Heart left ventricle (tissue), 16 donors: ENCODE measurements at regions not wholly inside any gene's neighbourhood (a gene's known extent, or its start where the extent isn't known, plus 50 kb on each side); places are given as distances from the start of the nearest gene placed in this dataset.
"Not testable (repeated sequence)": the region's sequence is repeated elsewhere in the genome, so short reads cannot be mapped to it uniquely, and the experiment has no call there.

Experiments used
- ATAC-seq, 4 donors: fragments of 200-7000 bp; cut with Tn5 transposase; one replicate each; pipeline ENCODE4 v1.9.1; 2020 to 2022; ENCODE audit warnings: moderate library complexity in 4 of 4, mild to moderate bottlenecking in 3 of 4, moderate number of reproducible peaks in 1 of 4
- DNase-seq, 5 donors: peaks; one replicate each; pipeline ENCODE4 v3.0.0-alpha.2; 2020
- H3K27ac ChIP-seq, 12 donors: fragments of 200-600 bp; sonication (generic) in 4 of 12; one replicate each; pipeline versions ENCODE4 v1.5.0 to v1.8.0; 2016 to 2022; ENCODE audit warnings: mild to moderate bottlenecking in 2 of 12
- H3K27me3 ChIP-seq, 9 donors: fragments of 200-600 bp; sonication (generic) in 2 of 9; one replicate each; pipeline versions ENCODE4 v1.5.1 to v1.8.0; 2016 to 2022; ENCODE audit warnings: mild to moderate bottlenecking in 3 of 9
- H3K36me3 ChIP-seq, 9 donors: fragments of 200-600 bp; sonication (generic) in 2 of 9; one replicate each; pipeline versions ENCODE4 v1.5.0 to v1.8.0; 2018 to 2022; ENCODE audit warnings: mild to moderate bottlenecking in 2 of 9
- H3K4me1 ChIP-seq, 12 donors: fragments of 200-600 bp; sonication (generic) in 4 of 12; one replicate each; pipeline versions ENCODE4 v1.5.0 to v1.8.0; 2016 to 2022; ENCODE audit warnings: mild to moderate bottlenecking in 3 of 12
- H3K4me3 ChIP-seq, 12 donors: fragments of 200-600 bp; sonication (generic) in 4 of 12; one replicate each; pipeline versions ENCODE4 v1.5.0 to v1.8.0; 2017 to 2022; ENCODE audit warnings: mild to moderate bottlenecking in 9 of 12, moderate library complexity in 4 of 12
- H3K9me3 ChIP-seq, 12 donors: fragments of 200-600 bp; sonication (generic) in 4 of 12; one replicate each; pipeline versions ENCODE4 v1.5.0 to v1.8.0; 2016 to 2022; ENCODE audit warnings: mild to moderate bottlenecking in 1 of 12
- POLR2A ChIP-seq, 2 donors: fragments of 450-650 bp; IDR thresholded peaks; one replicate each; pipeline ENCODE4 v1.6.1; 2017; ENCODE audit warnings: antibody characterized with exemption in 2 of 2, mild to moderate bottlenecking in 2 of 2, moderate library complexity in 2 of 2
- WGBS, 4 donors: extraction: QIAGEN DNeasy Blood & Tissue Kit in 2 of 4; methylation state at CpG; one replicate each; pipeline versions ENCODE4 v1.1.5 to v1.1.7; 2013 to 2018; 5-methylcytosine and 5-hydroxymethylcytosine counted together
- intact Hi-C, 10 donors: fragments of 100-400 bp; cut with DNase I; formaldehyde crosslinking; loops; one replicate each; pipeline versions ENCODE4 v1.11.1 to v1.14.2; 2022
- TF ChIP-seq, protein P1 (sequence below), 12 donors: fragments of 200-600 bp; sonication (generic) in 4 of 12; IDR thresholded peaks; one replicate each; pipeline versions ENCODE4 v1.5.0 to v1.8.0; 2018 to 2022; ENCODE audit warnings: antibody characterized with exemption in 12 of 12, mild to moderate bottlenecking in 5 of 12
- donor health status: ischemic (EF 13 %, LVEDD 7.1; RV severe dilation, severe dysfunction).
- donor health status: healthy with polysubstance abuse.
- donor health status: DM: no; HTN: yes; CAD: no.
- donor health status: DM: no; HTN: no; CAD: no.
- donor health status: ischemic (EF 25% LVEDD 6.9; RV normal size, moderate dysfunction).
- donor health status: ischemic (EF 25% LVEDD 5.7; RV mildly dilated, moderate dysfunction).
- donor health status: healthy.
- donor health status: DM: yes; HTN: yes; CAD: no.
- donor health status: ischemic (EF 35%, LVEDD 5.7; RV mildly dilated, moderate dysfunction).
- donor health status: nonischemic (EF 11% LVEDD 7.7; RV severe dilation, severe dysfunction).
- donor health status: DM: yes; HTN: yes; CAD: no.
- donor health status: PGD.
- donor health status: ischemic (EF 29% LVEDD 5.4; RV normal size, mild dysfunction).
- donor health status: nonischemic (EF 23%, LVEDD 6.1; RV moderate dilation, normal function).

DNA sequence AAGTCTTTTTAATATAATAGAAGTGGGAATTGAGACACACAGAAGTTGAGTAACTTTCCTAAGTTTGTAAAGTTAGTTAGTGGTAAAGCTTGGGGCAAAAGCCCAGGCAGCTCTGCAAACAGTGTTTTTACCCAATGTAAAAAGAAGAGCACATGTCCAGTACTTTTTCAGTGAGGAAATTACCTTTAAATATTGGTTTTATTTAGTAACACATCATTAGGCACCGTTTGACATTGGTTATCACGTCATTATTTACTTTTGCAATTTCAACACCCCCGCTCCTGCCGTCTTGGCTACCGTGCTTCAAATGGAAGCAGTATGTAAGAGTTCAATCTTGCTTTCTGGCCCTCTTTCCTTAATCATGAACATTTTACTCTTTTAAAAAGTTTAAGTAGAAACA lies 807.9 kb downstream of the EPHA4 start:
- Histone ChIP-seq H3K4me3 (no peak overlapping the region), H3K27me3 (no peaks in the 10 kb centered on the region), H3K27ac (no peak overlapping the region), H3K9me3 (no peaks in the 10 kb centered on the region), H3K4me1 (no peaks in the 10 kb centered on the region), H3K36me3 (no peaks in the 10 kb centered on the region)
- intact Hi-C loops = no loop called here
- no peak for DNase-seq
- no peak for ATAC-seq
- TF ChIP-seq POLR2A (IDR thresholded peaks at IDR 0.05) = no peak
- TF ChIP-seq, protein P1, sequence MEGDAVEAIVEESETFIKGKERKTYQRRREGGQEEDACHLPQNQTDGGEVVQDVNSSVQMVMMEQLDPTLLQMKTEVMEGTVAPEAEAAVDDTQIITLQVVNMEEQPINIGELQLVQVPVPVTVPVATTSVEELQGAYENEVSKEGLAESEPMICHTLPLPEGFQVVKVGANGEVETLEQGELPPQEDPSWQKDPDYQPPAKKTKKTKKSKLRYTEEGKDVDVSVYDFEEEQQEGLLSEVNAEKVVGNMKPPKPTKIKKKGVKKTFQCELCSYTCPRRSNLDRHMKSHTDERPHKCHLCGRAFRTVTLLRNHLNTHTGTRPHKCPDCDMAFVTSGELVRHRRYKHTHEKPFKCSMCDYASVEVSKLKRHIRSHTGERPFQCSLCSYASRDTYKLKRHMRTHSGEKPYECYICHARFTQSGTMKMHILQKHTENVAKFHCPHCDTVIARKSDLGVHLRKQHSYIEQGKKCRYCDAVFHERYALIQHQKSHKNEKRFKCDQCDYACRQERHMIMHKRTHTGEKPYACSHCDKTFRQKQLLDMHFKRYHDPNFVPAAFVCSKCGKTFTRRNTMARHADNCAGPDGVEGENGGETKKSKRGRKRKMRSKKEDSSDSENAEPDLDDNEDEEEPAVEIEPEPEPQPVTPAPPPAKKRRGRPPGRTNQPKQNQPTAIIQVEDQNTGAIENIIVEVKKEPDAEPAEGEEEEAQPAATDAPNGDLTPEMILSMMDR (IDR thresholded peaks at IDR 0.05) = no peak
- 62 to 74% (median 72%) methylated on average over 5 of the region's 5 CpGs for WGBS, 4 donors

DNA sequence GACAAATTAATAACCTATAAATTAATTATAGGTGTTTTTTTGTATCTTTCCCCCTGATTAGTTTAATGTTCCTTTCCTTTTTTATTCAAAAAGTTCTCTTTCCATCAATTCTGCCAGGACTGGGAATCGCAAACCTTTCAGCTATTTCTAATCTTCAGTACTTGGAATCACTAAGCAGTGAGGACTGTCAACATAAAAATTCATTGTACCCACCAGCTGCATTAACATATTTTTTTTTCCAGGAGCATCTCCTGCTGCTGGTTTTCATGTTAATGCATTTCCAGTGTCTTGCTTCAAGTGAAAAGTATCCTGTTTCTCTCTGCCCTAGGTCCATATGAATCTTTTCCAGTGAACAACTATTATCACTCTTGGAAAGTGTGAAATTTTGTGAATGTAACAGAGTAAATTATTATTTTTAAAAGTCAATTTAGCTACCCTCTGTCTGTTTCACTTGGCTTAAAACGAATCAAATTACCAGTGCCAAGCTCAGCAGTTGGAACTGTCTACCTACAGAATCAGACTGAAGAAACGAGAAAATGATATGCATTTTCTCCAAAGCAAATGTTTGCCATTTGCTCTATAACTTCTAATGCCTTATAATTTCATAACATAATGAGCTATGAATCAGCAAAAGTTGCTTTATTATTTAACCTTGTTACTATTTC lies 804.4 kb downstream of the EPHA4 start:
- DNase-seq (no peak), ATAC-seq (no peak)
- intact Hi-C loops = no loop called here
- Histone ChIP-seq H3K9me3 (no peaks in the 10 kb centered on the region), H3K27me3 (no peaks in the 10 kb centered on the region), H3K4me1 (no peaks in the 10 kb centered on the region), H3K36me3 (no peaks in the 10 kb centered on the region), H3K27ac (no peak overlapping the region), H3K4me3 (no peak overlapping the region)
- TF ChIP-seq, protein P1 (IDR thresholded peaks at IDR 0.05) = no peak
- TF ChIP-seq POLR2A (IDR thresholded peaks at IDR 0.05) = no peak
- WGBS, 4 donors = 80 to 84% (median 81%) methylated on average over 3 of the region's 3 CpGs

DNA sequence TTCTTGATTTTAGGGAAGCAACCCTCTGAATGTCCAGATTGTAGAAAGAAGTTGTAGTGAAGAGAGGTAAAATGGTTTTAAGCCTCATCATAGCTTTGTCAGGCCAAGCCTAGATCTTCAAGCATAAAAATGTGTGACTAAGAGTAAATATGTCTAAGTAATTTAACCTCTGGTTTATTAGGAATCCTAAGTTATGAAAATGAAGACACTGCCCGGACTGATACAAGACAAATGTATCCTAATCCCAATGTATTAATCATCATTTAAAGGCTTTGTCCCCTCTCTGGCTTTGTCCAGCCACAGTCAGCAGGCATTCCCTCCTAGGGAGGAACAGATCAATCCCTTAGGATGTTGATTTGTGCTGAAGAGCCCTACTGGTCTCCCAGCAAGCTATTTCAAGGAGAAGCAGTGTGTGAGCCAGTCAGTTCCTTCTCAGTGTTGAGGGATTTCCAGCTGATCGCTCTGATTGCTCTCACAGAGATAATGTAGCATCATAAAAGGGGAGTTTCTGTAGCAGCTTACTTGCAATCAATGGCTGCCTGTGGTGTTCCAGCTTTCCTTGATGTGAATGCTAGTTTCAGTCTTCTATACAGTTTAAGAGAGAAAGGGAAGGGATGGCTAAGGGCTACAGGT lies 796.1 kb downstream of the EPHA4 start:
- no peaks in the 10 kb centered on the region for H3K27me3 ChIP-seq
- H3K4me1 ChIP-seq = peaks cover 0 to 2% (median 0%) of the 10 kb centered on the region in 12 donors
- peaks cover 0 to 12% (median 0%) of the 10 kb centered on the region in 12 donors for H3K9me3 ChIP-seq
- WGBS, 4 donors = 72 to 95% (median 76%) methylated on average over 2 of the region's 2 CpGs
- DNase-seq (no peak), ATAC-seq (no peak)
- TF ChIP-seq, protein P1 (IDR thresholded peaks at IDR 0.05) = no peak
- TF ChIP-seq POLR2A (IDR thresholded peaks at IDR 0.05) = no peak
- no peak overlapping the region for H3K27ac ChIP-seq
- intact Hi-C loops = no loop called here
- H3K4me3 ChIP-seq = no peak overlapping the region
- H3K36me3 ChIP-seq = no peaks in the 10 kb centered on the region

DNA sequence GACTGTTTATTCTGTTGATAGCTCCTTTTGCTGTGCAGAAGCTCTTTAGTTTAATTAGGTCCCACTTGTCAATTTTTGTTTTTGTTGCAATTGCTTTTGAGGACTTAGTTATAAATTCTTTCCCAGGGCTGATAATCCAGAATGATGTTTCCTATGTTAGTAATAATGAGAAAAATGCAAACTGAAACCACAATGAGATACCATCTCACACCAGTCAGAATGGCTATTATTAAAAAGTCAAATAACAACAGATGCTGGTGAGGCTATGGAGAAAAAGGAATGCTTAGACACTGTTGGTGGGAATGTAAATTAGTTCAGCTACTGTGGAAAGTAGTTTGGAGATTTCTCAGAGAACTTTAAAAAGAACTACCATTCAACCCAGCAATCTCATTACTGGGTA lies 793.0 kb downstream of the EPHA4 start:
- H3K4me3 ChIP-seq, H3K36me3 ChIP-seq, DNase-seq, intact Hi-C loops, H3K27me3 ChIP-seq, ATAC-seq, H3K27ac ChIP-seq, H3K4me1 ChIP-seq: not testable (repeated sequence)
- H3K9me3 ChIP-seq = peaks cover 0 to 12% (median 0%) of the 10 kb centered on the region in 12 donors
